ENCODE measurements at regions not wholly inside any gene's neighbourhood (a gene's known extent, or its start where the extent isn't known, plus 50 kb on each side); places are given as distances from the start of the nearest gene placed in this dataset.
"Not testable (repeated sequence)": the region's sequence is repeated elsewhere in the genome, so short reads cannot be mapped to it uniquely, and the experiment has no call there.

DNA sequence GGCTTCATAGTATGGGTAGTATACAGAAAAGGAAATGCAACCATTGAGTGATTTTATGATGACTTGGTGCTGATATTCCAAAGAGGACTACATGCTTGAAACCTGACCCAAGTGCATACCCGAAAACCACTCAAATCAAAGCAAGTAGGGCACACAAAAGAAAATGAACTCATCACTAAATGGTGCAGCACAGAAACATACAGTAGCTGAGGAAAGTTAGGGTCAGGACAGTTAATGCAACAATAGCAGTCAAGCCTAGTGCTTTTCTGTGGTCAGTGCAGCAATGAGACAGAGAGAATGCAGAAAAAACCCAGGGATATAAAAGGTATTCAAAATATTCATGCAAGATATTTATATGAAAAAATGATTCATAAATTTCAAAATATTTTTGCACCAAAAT, 711.1 kb downstream of the EPHA7 start:
- no peak for DNase-seq

- DNase-seq: no peak
Observed at GRCh38 chr6:92706976-92707375, 712.4 kb downstream of the EPHA7 start.

GRCh38 chr6:92701425-92702096, 717.8 kb downstream of the EPHA7 start:
- no peak for DNase-seq

DNA sequence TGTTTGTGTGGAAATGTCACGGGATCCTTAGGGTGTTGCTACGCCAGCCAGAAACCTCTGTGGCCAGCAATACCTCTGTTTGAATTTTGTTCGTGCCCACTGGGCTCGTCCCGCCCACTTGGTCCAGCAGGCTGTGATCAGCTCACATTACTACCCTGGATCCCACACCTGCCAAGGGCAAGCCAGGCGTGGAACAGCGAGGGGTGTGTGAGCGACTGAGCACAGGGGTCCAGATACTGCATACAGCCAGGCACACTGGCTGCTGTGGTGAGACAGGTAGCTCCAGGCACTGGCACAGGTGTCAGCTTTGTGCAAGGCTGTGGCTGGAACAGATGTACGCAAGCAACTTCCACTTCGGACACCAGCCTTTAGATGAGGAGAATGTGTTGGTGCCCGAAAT, 718.9 kb downstream of the EPHA7 start:
- DNase-seq: no peak

DNA sequence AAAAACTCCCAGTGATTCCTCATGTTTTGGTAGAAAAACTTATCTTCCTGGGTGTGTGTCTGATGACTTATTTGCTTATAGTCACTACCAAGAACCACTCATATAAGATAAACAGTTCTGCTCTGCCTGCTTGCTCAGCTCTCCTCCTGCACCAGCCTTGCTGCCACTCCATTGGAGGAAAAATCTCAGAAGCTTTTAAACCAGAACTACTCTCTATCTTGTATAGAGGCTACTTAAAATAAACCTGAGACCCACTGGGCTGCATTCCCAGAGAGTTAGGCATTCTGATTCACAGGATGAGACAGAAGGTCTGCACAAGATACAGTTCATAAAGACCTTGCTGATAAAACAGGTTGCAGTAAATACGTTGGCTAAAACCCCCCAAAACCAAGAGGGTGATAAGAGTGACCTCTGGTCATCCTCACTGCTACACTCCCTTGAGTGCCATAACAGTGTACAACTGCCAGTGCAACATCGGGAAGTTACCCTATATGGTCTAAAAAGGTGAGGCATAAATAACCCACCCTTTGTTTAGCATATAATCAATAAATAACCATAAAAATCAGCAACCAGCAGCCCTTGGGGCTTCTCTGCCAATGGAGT, 728.3 kb downstream of the EPHA7 start:
- no peak for DNase-seq

DNA sequence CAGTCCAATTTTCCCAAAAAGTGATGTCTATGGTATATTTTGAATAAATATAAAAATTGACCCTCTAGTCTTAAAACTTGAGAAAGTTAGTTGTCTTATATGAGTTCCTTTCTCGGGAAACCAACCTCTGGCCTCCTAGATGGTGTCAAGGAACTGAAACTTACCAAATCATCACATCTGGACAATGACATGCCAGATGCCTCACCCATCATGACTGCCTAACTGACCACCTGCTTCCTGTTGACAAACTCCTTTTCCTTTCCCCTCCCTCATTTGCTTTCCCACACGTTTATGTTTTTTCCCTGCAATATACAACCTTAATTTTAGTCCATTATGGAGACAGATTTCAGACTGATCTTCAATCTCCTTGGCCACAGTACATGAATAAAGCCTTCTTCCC, 731.0 kb downstream of the EPHA7 start:
- no peak for DNase-seq

GRCh38 chr6:92687278-92687677, 732.1 kb downstream of the EPHA7 start:
- DNase-seq: no peak

GRCh38 chr6:92684386-92684785, 735.0 kb downstream of the EPHA7 start:
- DNase-seq: no peak

- no peak for DNase-seq
Observed at GRCh38 chr6:92683748-92684147, 735.6 kb downstream of the EPHA7 start.

- DNase-seq: no peak
Observed at GRCh38 chr6:92682516-92683398, 736.6 kb downstream of the EPHA7 start.

DNA sequence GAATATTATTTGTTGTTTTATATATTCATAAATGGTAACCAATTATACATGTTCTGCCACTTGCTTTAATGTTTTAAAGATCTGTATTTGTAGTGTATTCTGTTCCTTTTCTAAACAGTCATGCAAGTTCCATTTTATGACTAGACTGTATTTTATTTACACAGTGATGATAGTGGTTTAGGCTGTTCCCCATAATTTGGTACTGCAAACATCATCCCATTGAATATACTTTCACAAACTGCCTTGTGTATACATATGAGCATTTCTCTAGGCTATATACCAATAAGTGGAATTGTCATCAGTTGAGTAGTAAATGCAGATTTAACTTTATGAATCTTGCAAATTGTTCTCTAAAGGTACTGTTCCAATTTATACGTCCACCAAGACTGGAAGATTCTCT, 738.0 kb downstream of the EPHA7 start:
- DNase-seq: no peak

GRCh38 chr6:92671462-92671861, 747.9 kb downstream of the EPHA7 start:
- not testable (repeated sequence) for DNase-seq

DNA sequence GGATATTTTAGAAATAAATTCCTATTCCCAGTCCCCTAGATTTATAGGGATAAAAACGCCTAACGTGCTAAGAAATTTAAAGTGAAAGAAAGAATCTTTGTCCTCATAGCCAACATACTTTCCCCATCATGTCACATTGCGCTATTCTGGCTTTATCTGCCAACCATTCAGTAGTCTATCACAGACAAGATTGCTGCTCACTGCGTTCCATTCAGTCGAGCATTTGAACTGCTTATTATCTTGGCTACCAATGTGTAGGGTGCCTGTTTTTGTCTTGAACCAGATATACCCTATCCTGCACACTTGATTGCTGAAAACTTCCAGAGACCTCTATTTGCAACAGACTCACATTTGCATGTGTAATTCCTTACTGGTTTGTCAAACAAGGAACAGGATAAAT, 751.5 kb downstream of the EPHA7 start:
- DNase-seq: no peak

DNA sequence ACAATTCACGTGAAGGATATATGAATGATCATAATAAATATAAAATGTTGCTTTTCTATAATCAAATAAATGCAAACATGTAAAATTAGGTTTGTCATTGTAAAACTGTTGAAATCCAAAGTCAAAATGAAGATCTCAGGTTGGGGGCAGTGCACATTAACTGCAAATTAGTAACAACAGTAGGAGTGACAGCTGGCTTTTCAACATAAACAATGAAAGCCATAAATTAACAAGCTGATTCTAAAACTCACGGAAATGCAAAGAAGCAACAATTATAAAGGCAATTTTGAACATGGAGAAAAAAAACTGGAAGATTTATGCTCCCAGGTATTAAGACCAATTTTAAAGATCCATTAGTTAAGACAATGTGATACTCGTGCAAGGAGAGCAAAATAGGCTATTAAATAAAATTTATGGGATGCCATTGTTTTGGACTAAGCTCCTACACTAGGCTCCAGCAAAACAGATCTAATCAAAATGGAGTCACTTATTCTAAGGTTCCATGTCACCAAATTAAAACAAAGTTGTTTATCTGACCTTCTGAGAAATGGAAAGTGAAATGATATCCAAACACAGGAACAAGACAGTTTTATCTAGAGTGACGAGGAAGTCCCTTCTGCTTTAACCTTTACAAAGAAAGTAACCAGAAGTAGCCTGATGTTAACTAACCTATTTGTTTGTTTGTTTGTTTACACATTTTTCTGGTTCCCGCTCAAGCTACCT, 770.8 kb downstream of the EPHA7 start:
- no peak for DNase-seq

GRCh38 chr6:92647630-92648029, 771.7 kb downstream of the EPHA7 start:
- no peak for DNase-seq

DNA sequence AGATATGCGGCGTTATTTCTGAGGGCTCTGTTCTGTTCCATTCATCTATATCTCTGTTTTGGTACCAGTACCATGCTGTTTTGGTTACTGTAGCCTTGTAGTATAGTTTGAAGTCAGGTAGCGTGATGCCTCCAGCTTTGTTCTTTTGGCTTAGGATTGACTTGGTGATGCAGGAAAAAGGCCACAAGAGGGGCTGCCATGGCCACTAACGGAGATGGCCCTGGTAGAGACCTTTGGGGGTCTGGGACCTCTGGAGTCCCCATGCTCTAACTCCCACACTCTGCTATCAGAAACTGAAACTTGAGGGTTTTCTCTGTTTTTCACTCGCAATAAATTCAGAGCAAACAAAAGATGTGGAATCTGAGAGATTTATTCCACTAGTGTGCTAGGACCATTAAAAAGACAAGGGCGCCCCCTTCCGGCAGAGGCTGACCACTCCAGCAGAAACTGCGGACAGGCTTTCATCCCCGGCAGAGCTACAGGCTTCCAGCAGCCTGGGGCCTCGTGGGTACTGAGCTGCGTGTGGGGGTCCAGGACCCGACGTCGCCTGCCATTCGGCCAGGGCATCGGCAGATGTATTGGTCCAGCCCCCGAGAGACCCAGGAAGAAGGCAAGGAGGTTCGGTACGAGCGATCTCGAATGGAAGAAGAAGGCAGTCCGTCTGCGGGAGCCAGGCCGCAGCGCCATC, 775.1 kb downstream of the EPHA7 start:
- peak; percentile 59 for DNase-seq

DNA sequence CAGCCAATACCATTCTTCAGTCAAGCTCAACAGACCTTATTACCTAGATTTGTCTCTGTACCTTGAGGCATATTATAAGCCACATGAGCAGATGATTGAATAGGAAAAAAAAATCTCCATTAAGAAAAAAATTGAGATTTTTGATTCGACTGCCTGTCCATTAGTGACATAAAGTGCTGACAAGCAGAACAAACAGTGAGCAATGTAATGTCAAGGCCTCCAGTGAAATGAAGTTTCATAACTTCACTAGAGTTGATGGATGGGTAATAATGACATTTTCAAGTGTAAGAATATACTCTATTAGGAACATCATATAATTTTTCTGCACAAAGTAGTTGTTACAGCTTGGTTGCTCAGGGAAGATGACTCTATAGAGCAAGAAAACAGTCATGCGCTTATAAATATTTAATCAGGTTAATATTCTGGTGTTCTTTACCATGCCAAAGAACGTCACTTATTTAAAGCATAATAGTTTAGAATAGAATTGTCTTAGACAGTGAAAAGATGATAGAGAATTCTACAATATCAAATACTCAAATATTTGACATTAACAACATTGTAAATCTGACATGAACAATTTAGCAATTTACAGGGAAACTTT, 783.7 kb downstream of the EPHA7 start:
- no peak for DNase-seq

DNA sequence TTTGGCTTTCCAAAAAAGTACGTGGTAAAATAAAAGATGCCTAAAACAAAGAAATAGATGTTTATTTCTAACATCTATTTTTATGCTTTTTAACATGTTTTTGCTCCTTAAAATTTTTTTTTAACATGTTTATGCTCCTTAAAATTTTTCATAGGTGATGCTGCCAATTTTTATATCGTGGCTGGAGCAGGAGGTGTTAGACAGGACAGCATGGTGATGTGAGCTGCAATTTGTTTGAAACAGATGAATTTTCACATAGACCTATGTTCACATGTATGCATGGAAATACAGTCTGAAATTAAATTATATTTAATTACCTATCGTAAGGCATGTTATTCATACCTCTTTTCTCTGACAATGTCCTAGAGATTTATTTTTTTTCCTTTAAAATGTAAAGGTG, 784.8 kb downstream of the EPHA7 start:
- no peak for DNase-seq

GRCh38 chr6:92623431-92623830, 795.9 kb downstream of the EPHA7 start:
- DNase-seq: no peak

- DNase-seq: no peak
Observed at GRCh38 chr6:92617721-92618120, 801.6 kb downstream of the EPHA7 start.

- no peak for DNase-seq
Observed at GRCh38 chr6:92608751-92609150, 810.6 kb downstream of the EPHA7 start.

DNA sequence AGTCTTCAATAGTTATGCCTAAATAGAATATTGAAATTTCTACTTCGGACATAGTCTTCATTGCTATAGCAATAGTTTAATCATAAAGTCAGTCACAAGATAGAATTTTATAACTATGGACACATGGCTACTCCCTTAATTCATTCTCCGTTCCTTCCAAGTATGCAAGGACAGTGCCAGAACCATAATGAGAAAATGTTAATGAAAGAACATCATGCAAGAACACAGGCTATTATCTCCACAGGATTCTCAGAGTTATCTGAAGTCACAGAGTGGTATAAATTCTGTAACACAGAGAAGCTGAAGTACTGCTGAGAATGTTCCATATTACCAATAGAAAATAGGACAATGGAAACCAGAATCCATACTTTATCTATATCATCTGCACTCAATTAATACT, 826.2 kb downstream of the EPHA7 start:
- no peak for DNase-seq
